Eye (tissue), 1 donor: ENCODE measurements at regions not wholly inside any gene's neighbourhood (a gene's known extent, or its start where the extent isn't known, plus 50 kb on each side); places are given as distances from the start of the nearest gene placed in this dataset.
"Not testable (repeated sequence)": the region's sequence is repeated elsewhere in the genome, so short reads cannot be mapped to it uniquely, and the experiment has no call there.

Experiments used
- DNase-seq: peaks from one replicate; pipeline ENCODE4 v3.0.0-alpha.2; 2015

DNA sequence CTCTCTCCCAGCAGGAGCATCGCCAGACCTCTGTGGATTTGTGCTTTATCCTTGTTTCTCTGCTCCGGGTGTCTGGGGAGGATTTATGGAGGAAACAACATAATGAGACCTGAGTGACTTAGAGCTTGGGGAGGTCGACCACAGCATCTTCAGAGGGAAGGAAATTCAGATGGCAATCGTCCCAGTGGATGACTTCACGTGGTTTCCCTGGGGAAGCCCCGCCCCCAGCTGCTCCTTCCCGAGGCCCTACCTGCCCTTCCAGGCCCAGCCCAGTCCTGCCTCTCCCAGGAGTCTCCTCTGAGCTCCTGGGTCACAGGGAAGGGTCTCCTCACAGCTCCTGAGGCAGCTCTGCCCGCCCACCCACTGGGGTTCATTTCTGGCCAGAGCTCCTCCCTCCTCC lies 430.3 kb upstream of the SULF2 start:
- no peak for DNase-seq

DNA sequence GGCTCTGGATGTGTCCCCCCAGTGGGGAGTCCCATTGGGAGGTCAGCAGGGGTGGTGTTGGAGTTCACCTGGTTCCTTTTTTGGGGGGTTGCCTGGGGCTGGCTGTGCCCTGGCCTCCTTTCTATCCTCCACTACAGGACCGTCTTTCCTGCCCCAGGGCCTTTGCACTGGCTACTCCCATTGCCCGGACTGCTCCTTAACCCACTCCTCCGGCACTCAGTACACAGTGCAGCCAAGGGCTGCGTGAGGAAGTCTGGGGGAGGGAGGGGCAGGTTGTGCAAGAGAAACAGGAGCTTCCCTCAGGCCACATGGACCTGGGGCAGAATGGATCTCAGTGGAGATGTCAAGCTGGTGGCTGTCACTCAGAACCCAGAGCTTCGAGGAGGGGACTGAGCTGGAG lies 429.3 kb upstream of the SULF2 start:
- no peak for DNase-seq

DNA sequence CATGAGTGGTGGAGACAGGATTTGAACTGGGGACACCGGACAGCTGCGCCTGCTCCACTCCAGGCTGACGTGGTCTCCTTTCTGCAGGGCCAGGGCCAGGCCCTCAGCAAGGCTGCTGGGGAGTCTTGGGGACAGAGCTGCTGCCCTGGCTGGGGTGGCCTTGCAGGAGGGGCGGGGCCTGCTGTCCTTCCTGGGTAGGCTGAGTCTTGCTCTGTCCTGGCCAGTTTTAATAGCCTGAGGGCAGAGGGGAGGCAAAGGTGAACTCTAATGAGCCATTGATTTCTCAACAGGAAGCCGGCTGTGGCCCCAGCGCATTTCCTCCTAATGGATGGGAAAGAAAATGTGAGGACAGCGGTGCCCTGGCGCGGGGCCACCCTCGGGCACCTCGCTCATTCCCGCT lies 428.4 kb upstream of the SULF2 start:
- DNase-seq = not testable (repeated sequence)

DNA sequence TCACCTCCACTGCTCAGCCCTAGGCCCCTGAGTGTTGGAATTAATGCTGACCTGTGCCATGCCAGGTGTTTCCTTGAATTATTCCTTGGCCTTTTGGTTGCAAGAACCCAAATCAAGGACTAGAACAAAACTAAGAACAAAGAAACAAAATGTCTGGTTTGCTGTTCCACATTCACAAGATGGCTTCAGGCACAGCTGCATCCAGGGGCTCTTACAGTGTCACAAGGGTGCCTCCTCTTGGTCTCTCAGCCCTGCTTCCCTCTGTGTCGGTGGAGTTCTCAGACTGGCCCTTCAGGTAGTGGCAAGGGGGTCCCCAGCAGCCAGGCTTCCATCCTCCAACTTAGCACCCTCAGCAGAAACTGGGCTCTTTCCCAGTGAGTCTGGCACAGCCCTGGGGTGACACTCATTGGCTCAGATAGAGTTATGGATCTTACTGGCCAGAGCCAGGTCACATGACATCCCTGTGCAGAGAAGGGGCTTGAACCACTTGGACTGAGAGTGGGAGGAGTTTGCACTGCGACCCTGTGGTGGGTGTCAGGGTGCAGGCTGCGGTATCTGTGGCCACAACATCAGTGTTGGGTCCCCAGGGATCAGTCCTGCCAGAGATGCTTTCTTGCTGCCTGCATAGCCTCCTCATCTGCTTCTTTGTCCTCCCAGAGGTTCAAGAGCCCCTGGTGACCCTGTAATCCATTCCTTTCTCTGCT lies 427.7 kb upstream of the SULF2 start:
- DNase-seq = no peak

DNA sequence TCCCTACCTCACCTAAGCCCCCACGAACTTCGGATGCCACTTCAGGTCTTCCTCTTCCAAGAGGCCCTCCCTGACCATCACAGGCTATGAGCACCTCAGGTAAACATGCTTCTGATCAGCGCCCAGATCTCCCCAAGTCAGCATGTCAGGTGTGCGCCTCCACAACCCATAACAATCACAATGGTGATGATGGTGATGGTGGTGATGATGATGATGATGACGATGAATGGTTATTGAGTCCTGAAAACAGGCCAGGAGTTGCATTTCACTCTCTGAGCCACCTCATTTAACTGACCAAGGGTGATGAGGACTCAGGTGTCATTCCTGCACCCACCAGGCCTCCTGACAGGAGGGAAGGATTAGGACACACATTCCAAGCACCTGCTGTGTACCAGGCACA lies 426.6 kb upstream of the SULF2 start:
- no peak for DNase-seq

DNA sequence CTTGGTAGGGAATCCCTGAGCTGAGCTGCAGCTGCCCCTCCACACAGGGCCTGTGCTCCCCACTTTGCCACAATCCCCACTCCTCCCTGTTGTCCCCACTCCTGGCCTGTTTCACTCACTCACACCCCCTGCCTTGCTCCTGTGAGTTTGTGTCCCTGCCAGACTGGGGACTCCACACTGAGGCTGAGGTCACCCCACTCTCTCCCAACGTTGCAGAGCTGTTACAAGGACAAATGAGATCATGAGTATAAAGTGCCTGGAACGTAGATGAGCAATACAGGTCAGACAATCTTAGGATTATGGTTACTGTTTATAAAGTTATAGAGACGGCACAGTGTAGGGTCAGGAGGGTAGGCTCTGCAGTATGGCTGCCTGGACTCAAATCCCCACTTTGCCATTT lies 426.0 kb upstream of the SULF2 start:
- DNase-seq = no peak

DNA sequence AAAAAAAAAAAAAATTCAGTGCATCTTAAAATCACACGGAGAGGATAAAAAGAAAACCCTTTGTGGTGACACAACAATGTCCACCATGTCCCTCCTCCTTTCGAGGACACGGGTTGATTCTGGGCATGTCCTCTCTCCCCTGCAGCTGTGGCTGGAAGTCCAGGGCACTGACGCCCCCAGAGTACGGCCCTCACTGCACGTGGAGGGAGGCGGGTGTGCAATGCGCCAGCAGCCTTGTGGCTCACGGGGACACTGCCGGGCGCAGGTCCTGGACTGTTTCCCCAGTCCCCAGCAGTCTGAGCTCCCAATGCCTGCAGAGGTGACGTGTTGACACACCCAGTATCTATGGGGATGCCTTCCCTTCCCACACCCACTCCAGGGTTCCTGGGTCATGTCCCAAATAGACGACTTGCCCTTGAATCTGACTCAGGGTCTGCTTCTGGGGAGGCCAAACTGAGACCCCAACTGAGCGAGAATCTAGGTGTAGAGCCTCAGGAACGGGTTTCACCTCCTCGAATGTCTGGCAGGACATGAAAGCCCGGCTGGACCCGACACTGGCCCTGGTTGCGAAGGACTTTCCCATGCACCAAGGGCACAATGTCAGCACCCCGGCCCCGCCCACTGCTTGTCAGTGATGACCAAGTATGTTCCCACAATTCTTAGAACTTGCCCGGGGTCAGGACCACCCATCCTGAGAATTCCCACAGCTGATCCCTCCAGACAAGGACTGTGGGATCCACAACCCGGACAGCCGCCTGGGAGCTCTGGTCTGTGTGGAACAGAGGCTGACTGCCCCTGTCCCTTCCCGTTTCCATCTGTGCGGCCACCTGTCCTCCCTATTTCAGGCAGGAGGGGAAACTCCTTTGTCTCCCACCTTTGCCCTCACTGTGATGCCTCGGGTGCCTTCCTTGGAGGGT lies 425.1 kb upstream of the SULF2 start:
- DNase-seq = peak; percentile 58

DNA sequence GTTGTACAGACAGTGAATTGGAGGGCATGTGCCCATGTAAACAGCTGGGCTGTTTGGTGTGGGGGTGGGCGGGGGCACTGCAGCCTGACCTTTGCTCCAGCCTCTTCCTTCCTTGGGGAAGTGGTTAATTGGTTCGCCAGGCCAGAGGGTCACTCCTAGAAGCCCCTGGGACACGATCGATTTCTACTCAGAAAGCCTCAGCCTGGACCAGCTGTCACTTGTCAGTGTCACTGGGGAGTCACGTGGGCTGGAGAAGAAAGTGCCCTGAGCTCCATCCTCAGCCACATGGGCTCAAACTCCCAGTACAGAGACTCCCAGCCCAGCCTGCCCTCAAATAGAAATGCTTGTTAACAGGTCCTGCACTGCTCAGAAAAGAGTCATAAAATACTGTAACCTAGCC lies 423.8 kb upstream of the SULF2 start:
- peak; percentile 92 for DNase-seq

DNA sequence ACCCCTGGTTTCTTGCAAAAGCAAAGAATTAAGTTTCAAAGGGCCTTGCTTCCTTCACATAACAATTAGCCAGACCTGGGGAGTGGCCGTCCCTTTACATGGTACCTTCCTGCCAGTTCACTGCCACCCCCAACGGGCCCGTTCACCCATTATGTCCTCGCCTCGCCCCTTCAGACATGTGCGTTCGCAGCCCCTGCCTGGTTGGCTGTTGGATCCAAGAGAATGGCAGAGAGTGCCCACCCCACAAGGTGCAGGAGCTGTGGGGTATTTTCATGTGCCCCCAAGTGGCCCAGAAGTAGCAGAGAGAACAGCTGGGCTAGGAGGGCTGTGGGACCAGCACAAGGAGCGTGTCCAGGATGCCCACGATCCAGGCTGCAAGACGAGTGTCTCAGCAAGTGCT lies 422.9 kb upstream of the SULF2 start:
- no peak for DNase-seq

DNA sequence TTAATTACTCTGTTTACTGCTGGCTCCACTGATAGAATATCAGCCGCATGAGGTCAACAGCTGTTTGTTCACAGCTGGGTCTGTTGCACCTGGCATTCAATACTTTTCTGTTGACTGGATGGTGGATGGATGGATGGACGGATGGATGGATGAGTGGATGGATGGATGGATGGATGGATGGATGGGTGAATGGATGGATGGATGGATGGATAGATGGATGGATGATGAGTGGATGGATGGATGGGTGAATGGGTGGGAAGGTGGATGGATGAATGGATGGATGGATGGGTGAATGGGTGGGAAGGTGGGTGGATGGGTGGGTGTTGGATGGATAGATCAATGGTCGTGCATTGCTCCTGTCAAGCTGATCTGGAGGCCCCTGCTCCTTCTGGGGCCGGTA lies 422.2 kb upstream of the SULF2 start:
- no peak for DNase-seq

DNA sequence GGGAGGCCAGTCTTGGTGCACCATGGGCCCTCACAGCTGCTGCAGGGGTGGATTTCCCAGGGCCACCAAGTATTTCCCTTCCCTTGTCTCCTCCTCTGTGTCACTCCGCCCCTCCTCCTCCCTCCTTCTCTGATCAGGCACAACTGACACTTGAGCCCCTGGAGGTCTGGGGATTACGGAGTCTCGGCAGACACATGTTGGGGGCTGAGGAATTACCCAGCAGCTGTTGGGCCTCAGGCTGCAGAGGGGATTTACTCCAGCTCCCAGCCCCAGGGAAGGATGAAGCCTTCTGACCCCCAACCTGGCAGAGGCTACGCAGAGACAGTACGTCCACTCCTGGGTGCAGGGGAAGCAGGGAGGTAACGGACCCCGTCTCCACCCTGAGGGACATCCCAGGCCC lies 420.5 kb upstream of the SULF2 start:
- DNase-seq = peak; percentile 80

DNA sequence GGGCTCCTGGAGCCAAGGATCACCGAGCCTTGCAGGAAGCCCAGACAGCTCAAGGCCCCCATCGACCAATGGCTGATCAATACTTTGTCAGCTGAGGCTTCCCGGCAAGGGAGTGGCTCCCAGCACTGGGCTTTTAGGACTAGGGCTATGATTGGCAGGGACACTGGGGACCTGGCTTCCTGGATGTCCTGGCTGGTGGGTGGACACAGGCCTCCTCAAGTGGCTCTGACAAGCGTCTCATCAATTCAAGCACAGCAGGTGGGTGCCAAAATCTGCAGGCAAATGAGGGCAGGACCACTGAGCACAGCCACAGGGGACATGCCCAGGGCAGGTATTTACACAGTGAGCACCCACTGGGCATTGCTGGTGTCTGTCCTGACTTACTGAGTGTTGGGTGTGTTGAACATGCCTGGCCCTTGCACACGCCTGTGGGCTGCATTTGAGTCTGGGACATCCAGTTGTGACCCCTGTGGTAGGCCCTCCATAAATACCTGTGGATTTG lies 420.1 kb upstream of the SULF2 start:
- no peak for DNase-seq

DNA sequence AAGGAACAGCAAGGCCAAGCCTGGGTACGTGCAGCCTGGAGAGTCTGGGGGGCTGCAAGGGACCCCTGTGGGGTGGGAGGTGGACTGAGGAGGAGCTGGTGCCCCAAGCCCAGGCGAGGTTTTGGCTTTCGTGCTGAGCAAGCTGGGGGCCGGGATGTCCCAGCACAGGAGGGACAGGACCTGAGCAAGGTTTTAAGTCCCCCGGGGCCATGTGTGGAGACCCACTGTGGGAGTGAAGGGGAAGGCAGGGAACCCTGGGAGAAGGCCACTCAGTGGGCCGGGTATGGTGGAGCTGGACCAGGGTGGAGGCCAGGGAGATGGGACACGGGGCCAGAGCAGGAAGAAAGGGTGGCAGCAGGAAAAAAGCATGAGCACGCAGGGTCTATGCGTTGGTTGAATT lies 419.2 kb upstream of the SULF2 start:
- DNase-seq = no peak

DNA sequence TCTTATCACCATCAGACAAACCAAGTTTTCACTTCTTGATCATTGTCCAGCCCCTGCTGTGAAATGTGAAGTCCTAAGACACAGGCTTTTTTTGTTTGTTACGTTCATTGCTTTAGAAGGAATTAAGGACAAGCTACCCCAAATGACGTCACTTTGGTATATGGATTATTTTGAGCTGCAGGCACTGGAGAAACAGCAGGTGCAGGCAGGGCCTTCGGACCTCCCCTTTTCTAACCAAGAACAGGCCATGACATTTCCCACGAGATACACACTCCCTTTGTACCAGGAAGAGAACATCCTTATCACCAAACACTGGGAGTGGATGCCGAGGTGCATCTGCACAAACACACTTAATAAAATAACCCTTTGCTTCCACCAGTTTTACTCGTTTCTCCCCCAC lies 418.0 kb upstream of the SULF2 start:
- DNase-seq = peak; percentile 42

DNA sequence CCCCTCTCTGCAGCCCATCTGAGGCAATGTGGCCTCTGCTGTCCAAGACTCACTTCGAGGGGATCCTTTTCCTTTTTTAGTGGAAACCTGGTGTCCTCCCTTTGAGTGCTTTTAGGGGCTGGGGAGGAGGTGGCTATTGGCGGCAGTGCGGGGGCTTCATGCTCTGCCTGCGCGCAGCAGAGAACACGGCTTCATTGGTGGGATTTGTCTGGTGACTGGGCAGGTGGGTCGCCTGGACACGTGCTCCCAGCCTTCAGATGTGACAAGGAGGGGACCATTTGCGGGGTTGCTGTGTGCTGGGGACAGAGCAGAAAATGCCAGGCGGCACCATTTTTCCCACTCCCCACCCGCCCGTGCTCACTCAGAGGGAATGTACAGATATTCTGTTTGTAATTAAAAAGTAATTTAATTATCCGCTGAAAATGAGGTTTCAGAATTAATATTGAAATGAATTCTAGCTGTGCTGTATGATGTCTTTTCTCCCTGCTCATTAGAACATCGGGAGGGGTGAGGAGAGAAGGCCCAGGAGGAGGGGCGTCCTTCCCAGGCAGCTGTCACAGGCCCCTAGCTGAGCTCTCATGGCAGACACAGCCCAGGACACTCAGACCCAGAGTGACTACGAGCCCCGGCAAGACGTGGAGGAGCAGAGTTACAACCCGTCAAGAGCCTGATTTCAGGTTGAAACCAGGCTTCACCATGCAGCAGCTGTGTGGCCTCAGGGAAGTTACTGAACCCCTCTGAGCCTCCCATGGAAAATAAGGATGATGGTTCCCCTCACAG lies 417.2 kb upstream of the SULF2 start:
- DNase-seq = no peak

DNA sequence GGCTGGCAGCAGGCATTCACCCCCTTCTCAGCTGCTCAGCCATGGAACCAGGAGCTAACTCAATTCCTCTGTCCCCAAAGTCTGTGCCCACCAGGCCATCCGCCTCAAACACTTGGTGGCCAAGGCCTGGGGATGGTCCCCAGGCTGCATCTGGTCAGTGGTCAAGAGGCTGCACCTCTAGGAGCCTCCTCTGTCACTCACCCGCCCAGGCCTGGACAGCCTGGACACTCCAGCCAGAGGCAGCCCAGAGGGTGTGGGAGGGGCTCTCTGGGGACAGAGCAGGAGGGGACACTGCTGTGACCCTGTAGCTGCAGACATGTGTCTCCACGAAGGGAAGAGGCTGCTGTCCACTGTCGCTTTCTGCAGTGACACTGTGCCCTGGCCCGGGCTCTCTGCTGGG lies 416.6 kb upstream of the SULF2 start:
- no peak for DNase-seq

DNA sequence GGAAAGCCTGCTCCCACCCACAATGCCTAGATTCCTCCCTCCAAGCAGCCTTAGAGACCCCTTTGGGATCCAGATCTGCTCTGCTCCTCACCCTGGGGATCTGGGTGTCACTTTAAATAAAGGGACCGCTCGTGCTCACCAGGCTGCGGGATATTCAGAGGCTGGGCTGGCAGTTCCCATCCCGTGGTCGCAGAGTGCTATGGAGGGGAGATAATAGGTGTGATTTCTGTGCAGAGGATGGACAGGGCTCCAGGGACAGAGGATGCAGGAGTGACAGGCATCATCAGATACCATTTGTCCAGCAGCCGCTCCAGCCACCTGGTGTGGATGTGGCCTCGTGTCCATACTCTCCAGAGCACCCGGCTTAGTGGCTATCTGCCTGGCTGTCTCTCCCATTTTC lies 415.9 kb upstream of the SULF2 start:
- peak; percentile 55 for DNase-seq

DNA sequence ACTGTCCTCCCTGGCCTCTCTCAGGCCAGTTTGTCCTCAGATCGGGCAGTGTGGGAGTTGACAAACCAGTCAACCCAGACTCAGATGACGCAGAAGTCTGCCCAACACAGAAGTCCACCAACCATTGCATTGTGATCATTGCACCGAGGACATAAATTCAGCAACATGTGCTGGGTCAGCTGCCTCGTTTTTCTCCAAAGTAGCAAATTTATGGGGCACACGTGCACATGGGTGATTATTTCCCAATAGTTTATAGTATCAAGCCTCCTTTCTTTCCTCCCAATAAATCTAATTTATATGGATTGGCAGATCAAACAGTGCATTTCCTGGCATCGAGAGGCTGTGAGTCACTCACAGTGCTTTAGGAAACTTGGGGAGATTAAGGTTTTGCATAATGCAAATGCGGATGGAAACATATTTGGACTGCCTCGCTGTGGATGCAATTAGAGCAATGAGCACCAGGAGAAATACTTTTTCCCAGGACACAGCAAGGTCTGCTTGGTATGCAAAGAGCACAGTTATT lies 413.7 kb upstream of the SULF2 start:
- no peak for DNase-seq

DNA sequence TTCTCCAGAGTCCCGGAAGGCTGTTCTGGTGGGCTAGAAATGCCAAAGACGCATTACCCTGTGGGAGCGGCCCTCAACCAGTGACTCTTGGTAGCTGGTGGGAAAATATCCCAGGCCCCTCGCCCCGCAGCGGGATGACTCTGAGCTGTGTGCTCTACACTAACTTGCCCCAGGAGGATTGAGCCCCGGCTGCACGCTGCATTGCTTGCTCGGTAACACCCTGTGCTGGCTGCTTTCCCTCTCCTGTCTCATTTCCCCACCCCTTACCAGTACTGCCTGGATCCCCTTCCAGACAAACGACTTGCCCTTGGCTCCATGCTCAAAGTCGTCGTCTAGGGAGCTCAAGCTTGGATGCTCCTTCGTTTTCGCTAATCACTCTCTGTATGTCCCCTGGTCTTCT lies 411.8 kb upstream of the SULF2 start:
- DNase-seq = peak; percentile 56

DNA sequence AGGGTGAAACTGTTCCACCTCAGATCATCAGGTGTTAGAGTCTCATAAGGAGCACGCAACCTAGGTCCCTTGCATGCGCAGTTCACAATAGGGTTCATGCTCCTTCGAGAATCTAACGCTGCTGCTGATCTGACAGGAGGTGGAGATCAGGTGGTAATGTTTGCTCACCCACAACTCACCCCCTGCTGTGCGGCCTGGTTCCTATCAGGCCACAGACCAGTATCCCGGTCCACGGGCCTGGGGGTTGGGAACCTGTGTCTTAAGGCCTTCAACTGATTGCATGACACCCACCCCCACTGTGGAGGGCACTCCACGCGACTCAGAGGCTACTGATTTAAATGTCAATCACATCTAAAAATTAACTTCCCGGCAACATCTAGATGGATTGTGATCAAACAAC lies 411.2 kb upstream of the SULF2 start:
- DNase-seq = no peak

DNA sequence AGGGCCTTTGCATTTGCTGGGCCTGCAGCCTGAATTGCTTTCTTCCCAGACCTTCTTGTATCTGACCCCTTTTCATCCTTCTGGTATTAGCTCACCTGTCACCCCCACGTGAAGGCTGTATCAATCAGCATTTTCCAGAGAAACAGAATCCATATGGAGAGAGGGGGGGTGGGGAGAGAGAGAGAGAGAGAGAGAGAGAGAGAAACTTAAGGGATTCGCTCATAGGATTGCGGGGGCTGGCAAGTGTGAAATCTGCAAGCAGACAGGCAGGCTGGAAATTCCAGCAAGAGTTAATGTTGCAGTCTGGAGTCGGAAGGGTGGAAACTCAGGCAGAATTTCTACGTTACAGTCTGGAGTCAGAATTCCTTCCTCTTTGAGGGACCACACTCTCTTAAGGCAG lies 410.7 kb upstream of the SULF2 start:
- DNase-seq = no peak

DNA sequence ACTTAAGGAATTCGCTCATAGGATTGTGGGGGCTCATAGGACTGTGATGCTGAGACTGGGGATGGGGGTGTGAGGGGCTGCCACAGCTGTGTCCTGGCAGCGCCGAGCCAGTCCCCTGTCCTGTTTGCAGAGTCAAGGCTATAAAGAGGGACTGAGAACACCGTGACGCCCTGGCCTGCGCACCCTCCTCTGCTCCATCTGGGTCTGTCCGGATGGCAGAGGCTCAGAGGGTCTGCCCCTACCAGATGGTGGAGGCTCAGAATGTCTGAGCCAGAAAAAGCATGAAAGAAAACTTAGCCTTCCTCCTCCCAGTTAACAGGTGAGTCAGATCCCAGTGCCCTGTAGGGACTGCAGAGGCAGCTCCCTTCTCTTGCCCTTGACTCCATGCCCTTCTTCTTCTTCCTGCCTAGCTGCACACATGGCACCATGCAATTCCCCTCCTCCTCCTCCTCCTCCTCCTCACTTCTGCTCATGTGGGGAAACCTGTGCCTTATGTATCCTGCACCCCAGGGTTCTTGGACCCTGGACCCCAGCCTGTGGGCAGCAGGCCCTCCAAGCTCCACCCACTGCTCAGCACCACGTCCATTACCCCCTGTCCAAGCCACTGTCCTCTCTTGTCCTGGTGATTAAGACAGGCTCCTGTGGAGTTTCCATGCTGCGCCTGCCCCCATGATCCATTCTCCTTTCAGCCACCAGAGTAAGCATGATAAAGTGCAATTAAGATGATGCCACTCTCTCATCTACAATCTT lies 410.0 kb upstream of the SULF2 start:
- DNase-seq = no peak
